HEK293 (cell line): ENCODE measurements at regions not wholly inside any gene's neighbourhood (a gene's known extent, or its start where the extent isn't known, plus 50 kb on each side); places are given as distances from the start of the nearest gene placed in this dataset.

Source experiments
- CTCF ChIA-PET: fragments of 350-600 bp; formaldehyde crosslinking; extraction: SDS; loops from one replicate; lab custom pipeline; 2021; ENCODE audit warnings: antibody characterized with exemption; lab: Yijun Ruan, JAX
- POLR2A ChIA-PET: fragments of 300-600 bp; formaldehyde crosslinking; extraction: SDS; loops from one replicate; lab custom pipeline; 2020; ENCODE audit warnings: antibody characterized with exemption, inconsistent platforms; lab: Yijun Ruan, JAX
- H3K27ac ChIP-seq: fragments of 200-500 bp; sonication (Bioruptor generic); 2 replicates; pipeline ENCODE4 v1.5.1; 2014; ENCODE audit warnings: low read depth, low read length, control low read depth, inconsistent platforms; ENCODE audit errors: extremely low read depth
- H3K36me3 ChIP-seq, 2 experiments: fragments of 200-500 bp in 1 of 2; sonication (Bioruptor generic) in 1 of 2; 1 replicate in 1 of 2; 2 replicates in 1 of 2; pipeline ENCODE4 v1.5.1; 2014 to 2017; ENCODE audit warnings: inconsistent platforms in 2 of 2, low read length in 2 of 2; ENCODE audit not compliant: control insufficient read depth in 2 of 2, insufficient read depth in 1 of 2
- H3K4me1 ChIP-seq: fragments of 200-500 bp; sonication (Bioruptor generic); 2 replicates; pipeline ENCODE4 v1.5.1; 2014; ENCODE audit warnings: mild to moderate bottlenecking, low read length, inconsistent platforms; ENCODE audit not compliant: control insufficient read depth, insufficient read depth
- H3K4me3 ChIP-seq: 2 replicates; pipeline ENCODE4 v1.5.1; 2011; ENCODE audit warnings: low read depth, mild to moderate bottlenecking, control low read depth, low read length, moderate library complexity
- H3K9me3 ChIP-seq: fragments of 200-500 bp; sonication (Bioruptor generic); 2 replicates; pipeline ENCODE4 v1.5.1; 2014; ENCODE audit warnings: low read depth, low read length, inconsistent platforms; ENCODE audit not compliant: control insufficient read depth, insufficient read depth
- BCL11A ChIP-seq: fragments of 450-650 bp; formaldehyde crosslinking; IDR thresholded peaks from 2 replicates; pipeline ENCODE4 v1.5.1; 2016; ENCODE audit warnings: low read depth, missing biosample characterization, missing genetic modification characterization
- BCL11B ChIP-seq: fragments of 450-650 bp; formaldehyde crosslinking; IDR thresholded peaks from 2 replicates; pipeline ENCODE4 v1.5.1; 2016; ENCODE audit warnings: low read depth, missing biosample characterization, missing genetic modification characterization
- SCRT1 ChIP-seq: fragments of 450-650 bp; formaldehyde crosslinking; IDR thresholded peaks from 2 replicates; pipeline ENCODE4 v1.5.1; 2016; ENCODE audit warnings: missing biosample characterization, missing genetic modification characterization, borderline replicate concordance
- ZNF311 ChIP-seq: fragments of 450-650 bp; formaldehyde crosslinking; IDR thresholded peaks from 2 replicates; pipeline ENCODE4 v1.5.1; 2017; ENCODE audit warnings: missing biosample characterization, missing genetic modification characterization, borderline replicate concordance
- ZNF473 ChIP-seq: fragments of 450-650 bp; formaldehyde crosslinking; IDR thresholded peaks from 2 replicates; pipeline ENCODE4 v1.5.1; 2017; ENCODE audit warnings: missing biosample characterization, missing genetic modification characterization
- ZNF549 ChIP-seq: fragments of 450-650 bp; IDR thresholded peaks from 2 replicates; pipeline ENCODE4 v1.5.1; 2018; ENCODE audit warnings: missing biosample characterization, missing genetic modification characterization, mild to moderate bottlenecking, inconsistent platforms, moderate library complexity
- ZNF677 ChIP-seq: fragments of 450-650 bp; IDR thresholded peaks from 2 replicates; pipeline ENCODE4 v1.5.0; 2018; ENCODE audit warnings: missing biosample characterization, mild to moderate bottlenecking, missing genetic modification characterization, moderate library complexity
- TF ChIP-seq, protein P1 (sequence below): fragments of 450-650 bp; formaldehyde crosslinking; IDR thresholded peaks from 2 replicates; pipeline ENCODE4 v1.5.1; 2016; ENCODE audit warnings: missing biosample characterization, missing genetic modification characterization
- TF ChIP-seq, protein P2 (sequence below): fragments of 450-650 bp; formaldehyde crosslinking; IDR thresholded peaks from 2 replicates; pipeline ENCODE4 v1.5.1; 2016; ENCODE audit warnings: missing biosample characterization, missing genetic modification characterization, borderline replicate concordance
- TF ChIP-seq, protein P3 (sequence below): fragments of 450-650 bp; formaldehyde crosslinking; IDR thresholded peaks from 2 replicates; pipeline ENCODE4 v1.5.1; 2017; ENCODE audit warnings: missing biosample characterization, missing genetic modification characterization
- TF ChIP-seq, protein P4 (sequence below): fragments of 450-650 bp; formaldehyde crosslinking; IDR thresholded peaks from 2 replicates; pipeline ENCODE4 v1.5.1; 2016; ENCODE audit warnings: missing biosample characterization, missing genetic modification characterization, low read depth

DNA sequence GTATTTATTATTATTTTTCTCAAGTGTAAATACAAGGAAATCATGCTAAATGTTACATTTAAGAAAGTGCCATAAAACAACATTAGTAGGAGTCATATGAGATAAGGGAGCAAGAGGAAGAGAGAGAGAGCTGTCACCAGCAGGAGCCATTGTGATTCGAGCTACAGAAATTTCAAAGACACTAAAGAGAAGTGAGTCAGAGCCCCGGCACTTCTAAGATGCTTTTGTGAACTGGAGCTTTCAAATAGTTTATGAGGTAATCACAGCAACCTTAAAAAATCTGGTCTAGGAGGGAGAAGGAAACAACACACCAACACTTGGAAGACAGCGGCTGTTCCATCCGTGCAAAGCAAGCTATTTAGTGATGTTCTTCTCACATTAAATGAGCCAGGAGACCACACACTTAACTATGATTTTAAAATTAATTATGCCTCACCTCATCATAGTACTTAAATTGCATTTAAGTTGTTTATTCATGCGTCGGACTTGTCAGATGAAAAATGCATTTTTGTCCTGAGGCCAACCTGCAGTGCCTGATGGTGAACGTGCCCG, 382.7 kb upstream of the SALL3 start:
- Histone ChIP-seq H3K27ac (no peak overlapping the region), H3K4me1 (peaks cover 4% of the 10 kb centered on the region; the same call in 1 of the 2 replicates), H3K9me3 (no peaks in the 10 kb centered on the region), H3K4me3 (no peak overlapping the region), H3K36me3 (no peaks in the 10 kb centered on the region)
- POLR2A ChIA-PET = no interaction called here
- TF ChIP-seq, protein P1, sequence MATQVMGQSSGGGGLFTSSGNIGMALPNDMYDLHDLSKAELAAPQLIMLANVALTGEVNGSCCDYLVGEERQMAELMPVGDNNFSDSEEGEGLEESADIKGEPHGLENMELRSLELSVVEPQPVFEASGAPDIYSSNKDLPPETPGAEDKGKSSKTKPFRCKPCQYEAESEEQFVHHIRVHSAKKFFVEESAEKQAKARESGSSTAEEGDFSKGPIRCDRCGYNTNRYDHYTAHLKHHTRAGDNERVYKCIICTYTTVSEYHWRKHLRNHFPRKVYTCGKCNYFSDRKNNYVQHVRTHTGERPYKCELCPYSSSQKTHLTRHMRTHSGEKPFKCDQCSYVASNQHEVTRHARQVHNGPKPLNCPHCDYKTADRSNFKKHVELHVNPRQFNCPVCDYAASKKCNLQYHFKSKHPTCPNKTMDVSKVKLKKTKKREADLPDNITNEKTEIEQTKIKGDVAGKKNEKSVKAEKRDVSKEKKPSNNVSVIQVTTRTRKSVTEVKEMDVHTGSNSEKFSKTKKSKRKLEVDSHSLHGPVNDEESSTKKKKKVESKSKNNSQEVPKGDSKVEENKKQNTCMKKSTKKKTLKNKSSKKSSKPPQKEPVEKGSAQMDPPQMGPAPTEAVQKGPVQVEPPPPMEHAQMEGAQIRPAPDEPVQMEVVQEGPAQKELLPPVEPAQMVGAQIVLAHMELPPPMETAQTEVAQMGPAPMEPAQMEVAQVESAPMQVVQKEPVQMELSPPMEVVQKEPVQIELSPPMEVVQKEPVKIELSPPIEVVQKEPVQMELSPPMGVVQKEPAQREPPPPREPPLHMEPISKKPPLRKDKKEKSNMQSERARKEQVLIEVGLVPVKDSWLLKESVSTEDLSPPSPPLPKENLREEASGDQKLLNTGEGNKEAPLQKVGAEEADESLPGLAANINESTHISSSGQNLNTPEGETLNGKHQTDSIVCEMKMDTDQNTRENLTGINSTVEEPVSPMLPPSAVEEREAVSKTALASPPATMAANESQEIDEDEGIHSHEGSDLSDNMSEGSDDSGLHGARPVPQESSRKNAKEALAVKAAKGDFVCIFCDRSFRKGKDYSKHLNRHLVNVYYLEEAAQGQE (tag by site-specific recombination) = no peak
- no peak for TF ChIP-seq SCRT1 (tag by site-specific recombination)
- TF ChIP-seq, protein P2, sequence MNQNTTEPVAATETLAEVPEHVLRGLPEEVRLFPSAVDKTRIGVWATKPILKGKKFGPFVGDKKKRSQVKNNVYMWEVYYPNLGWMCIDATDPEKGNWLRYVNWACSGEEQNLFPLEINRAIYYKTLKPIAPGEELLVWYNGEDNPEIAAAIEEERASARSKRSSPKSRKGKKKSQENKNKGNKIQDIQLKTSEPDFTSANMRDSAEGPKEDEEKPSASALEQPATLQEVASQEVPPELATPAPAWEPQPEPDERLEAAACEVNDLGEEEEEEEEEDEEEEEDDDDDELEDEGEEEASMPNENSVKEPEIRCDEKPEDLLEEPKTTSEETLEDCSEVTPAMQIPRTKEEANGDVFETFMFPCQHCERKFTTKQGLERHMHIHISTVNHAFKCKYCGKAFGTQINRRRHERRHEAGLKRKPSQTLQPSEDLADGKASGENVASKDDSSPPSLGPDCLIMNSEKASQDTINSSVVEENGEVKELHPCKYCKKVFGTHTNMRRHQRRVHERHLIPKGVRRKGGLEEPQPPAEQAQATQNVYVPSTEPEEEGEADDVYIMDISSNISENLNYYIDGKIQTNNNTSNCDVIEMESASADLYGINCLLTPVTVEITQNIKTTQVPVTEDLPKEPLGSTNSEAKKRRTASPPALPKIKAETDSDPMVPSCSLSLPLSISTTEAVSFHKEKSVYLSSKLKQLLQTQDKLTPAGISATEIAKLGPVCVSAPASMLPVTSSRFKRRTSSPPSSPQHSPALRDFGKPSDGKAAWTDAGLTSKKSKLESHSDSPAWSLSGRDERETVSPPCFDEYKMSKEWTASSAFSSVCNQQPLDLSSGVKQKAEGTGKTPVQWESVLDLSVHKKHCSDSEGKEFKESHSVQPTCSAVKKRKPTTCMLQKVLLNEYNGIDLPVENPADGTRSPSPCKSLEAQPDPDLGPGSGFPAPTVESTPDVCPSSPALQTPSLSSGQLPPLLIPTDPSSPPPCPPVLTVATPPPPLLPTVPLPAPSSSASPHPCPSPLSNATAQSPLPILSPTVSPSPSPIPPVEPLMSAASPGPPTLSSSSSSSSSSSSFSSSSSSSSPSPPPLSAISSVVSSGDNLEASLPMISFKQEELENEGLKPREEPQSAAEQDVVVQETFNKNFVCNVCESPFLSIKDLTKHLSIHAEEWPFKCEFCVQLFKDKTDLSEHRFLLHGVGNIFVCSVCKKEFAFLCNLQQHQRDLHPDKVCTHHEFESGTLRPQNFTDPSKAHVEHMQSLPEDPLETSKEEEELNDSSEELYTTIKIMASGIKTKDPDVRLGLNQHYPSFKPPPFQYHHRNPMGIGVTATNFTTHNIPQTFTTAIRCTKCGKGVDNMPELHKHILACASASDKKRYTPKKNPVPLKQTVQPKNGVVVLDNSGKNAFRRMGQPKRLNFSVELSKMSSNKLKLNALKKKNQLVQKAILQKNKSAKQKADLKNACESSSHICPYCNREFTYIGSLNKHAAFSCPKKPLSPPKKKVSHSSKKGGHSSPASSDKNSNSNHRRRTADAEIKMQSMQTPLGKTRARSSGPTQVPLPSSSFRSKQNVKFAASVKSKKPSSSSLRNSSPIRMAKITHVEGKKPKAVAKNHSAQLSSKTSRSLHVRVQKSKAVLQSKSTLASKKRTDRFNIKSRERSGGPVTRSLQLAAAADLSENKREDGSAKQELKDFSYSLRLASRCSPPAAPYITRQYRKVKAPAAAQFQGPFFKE = no peak
- TF ChIP-seq, protein P3, sequence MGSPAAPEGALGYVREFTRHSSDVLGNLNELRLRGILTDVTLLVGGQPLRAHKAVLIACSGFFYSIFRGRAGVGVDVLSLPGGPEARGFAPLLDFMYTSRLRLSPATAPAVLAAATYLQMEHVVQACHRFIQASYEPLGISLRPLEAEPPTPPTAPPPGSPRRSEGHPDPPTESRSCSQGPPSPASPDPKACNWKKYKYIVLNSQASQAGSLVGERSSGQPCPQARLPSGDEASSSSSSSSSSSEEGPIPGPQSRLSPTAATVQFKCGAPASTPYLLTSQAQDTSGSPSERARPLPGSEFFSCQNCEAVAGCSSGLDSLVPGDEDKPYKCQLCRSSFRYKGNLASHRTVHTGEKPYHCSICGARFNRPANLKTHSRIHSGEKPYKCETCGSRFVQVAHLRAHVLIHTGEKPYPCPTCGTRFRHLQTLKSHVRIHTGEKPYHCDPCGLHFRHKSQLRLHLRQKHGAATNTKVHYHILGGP (tag by site-specific recombination) = no peak
- TF ChIP-seq BCL11A (tag by site-specific recombination) = no peak
- no peak for TF ChIP-seq ZNF311 (tag by site-specific recombination)
- TF ChIP-seq, protein P4, sequence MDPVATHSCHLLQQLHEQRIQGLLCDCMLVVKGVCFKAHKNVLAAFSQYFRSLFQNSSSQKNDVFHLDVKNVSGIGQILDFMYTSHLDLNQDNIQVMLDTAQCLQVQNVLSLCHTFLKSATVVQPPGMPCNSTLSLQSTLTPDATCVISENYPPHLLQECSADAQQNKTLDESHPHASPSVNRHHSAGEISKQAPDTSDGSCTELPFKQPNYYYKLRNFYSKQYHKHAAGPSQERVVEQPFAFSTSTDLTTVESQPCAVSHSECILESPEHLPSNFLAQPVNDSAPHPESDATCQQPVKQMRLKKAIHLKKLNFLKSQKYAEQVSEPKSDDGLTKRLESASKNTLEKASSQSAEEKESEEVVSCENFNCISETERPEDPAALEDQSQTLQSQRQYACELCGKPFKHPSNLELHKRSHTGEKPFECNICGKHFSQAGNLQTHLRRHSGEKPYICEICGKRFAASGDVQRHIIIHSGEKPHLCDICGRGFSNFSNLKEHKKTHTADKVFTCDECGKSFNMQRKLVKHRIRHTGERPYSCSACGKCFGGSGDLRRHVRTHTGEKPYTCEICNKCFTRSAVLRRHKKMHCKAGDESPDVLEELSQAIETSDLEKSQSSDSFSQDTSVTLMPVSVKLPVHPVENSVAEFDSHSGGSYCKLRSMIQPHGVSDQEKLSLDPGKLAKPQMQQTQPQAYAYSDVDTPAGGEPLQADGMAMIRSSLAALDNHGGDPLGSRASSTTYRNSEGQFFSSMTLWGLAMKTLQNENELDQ (tag by site-specific recombination) = no peak
- TF ChIP-seq ZNF677 (tag by site-specific recombination) = no peak
- CTCF ChIA-PET = interaction anchor here (0.6 kb wide), 1 partner anchor 106 kb away, joined by 3 read pairs; no protein-coding TSS in a partner anchor

DNA sequence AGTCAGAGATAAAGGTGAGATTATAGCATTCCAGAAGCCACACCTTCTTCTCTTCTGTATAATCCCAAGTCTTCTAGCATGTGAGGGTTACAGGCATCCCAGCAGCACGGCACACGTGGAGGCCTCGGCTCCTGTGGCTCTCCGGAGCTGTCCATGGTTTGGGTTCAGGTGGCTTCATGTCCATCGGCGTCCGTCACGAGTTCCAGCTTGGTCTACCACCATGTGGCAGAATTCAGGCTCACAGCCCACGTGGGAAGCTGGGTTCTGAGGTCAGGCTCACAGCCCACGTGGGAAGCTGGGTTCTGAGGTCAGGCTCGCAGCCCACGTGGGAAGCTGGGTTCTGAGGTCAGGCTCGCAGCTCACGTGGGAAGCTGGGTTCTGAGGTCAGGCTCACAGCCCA, 378.3 kb upstream of the SALL3 start:
- H3K4me1 ChIP-seq = peaks cover 4% of the 10 kb centered on the region; the same call in 1 of the 2 replicates
- CTCF ChIA-PET = no interaction called here
- POLR2A ChIA-PET = no interaction called here
- no peak overlapping the region for H3K27ac ChIP-seq
- H3K36me3 ChIP-seq = no peaks in the 10 kb centered on the region
- TF ChIP-seq BCL11B (tag by site-specific recombination) (no peak), ZNF473 (no peak), ZNF549 (tag by site-specific recombination) (no peak)
- TF ChIP-seq, protein P1 (tag by site-specific recombination) = peak; percentile 79
- TF ChIP-seq, all 188 proteins: peak for 1
- Histone ChIP-seq H3K9me3 (no peaks in the 10 kb centered on the region), H3K4me3 (no peak overlapping the region)
